Neuronal stem cell (in vitro differentiated cells): ENCODE measurements at regions not wholly inside any gene's neighbourhood (a gene's known extent, or its start where the extent isn't known, plus 50 kb on each side); places are given as distances from the start of the nearest gene placed in this dataset.
"Not testable (repeated sequence)": the region's sequence is repeated elsewhere in the genome, so short reads cannot be mapped to it uniquely, and the experiment has no call there.

Experiments
- DNase-seq: peaks from one replicate; pipeline ENCODE4 v3.0.0-alpha.2; 2013; ENCODE audit warnings: low spot score
- H2AFZ ChIP-seq: one replicate; pipeline ENCODE4 v1.6.1; 2013; ENCODE audit warnings: mild to moderate bottlenecking, low read length, inconsistent platforms
- H2AK5ac ChIP-seq: 2 replicates; pipeline ENCODE4 v1.6.1; 2013; ENCODE audit warnings: low read depth, mild to moderate bottlenecking, inconsistent platforms, low read length, moderate library complexity, mixed read lengths
- H2BK120ac ChIP-seq: 2 replicates; pipeline ENCODE4 v1.6.1; 2013; ENCODE audit warnings: low read depth, mild to moderate bottlenecking, inconsistent platforms, low read length, moderate library complexity, mixed read lengths
- H2BK12ac ChIP-seq: one replicate; pipeline ENCODE4 v1.6.1; 2013; ENCODE audit warnings: low read length, inconsistent platforms
- H2BK15ac ChIP-seq: 2 replicates; pipeline ENCODE4 v1.6.1; 2013; ENCODE audit warnings: mild to moderate bottlenecking, low read length, inconsistent platforms, mixed read lengths
- H2BK5ac ChIP-seq: one replicate; pipeline ENCODE4 v1.6.1; 2013; ENCODE audit warnings: inconsistent platforms, mild to moderate bottlenecking, low read length, moderate library complexity
- H3K14ac ChIP-seq: one replicate; pipeline ENCODE4 v1.6.1; 2013; ENCODE audit warnings: low read length, inconsistent platforms
- H3K18ac ChIP-seq: 2 replicates; pipeline ENCODE4 v1.6.1; 2013; ENCODE audit warnings: low read length, inconsistent platforms
- H3K23ac ChIP-seq: 2 replicates; pipeline ENCODE4 v1.6.1; 2013; ENCODE audit warnings: low read depth, mild to moderate bottlenecking, mixed read lengths, low read length, inconsistent platforms; ENCODE audit not compliant: poor library complexity
- H3K27ac ChIP-seq: replicated peaks from 3 replicates; pipeline ENCODE4 v1.5.1; 2013; ENCODE audit warnings: low read length, inconsistent platforms
- H3K27me3 ChIP-seq, 3 experiments: 2 replicates each; pipeline ENCODE4 v1.6.1; 2013; ENCODE audit warnings: low read length in 3 of 3, mild to moderate bottlenecking in 2 of 3, inconsistent platforms in 1 of 3, low read depth in 1 of 3, mixed read lengths in 1 of 3, moderate library complexity in 1 of 3; ENCODE audit not compliant: control insufficient read depth in 3 of 3, insufficient read depth in 3 of 3
- H3K36me3 ChIP-seq, 2 donors: replicated peaks in 1 of 2; 2 replicates each; pipeline ENCODE4 v1.6.1; 2013; ENCODE audit warnings: low read length in 2 of 2; ENCODE audit not compliant: control insufficient read depth in 2 of 2, insufficient read depth in 2 of 2
- H3K4ac ChIP-seq: 2 replicates; pipeline ENCODE4 v1.6.1; 2013; ENCODE audit warnings: inconsistent platforms, mild to moderate bottlenecking, low read length, moderate library complexity
- H3K4me1 ChIP-seq, 2 donors: 1 replicate in 1 of 2; 2 replicates in 1 of 2; pipeline ENCODE4 v1.6.1; 2013; ENCODE audit warnings: low read length in 2 of 2, low read depth in 1 of 2; ENCODE audit not compliant: control insufficient read depth in 2 of 2, insufficient read depth in 1 of 2
- H3K4me2 ChIP-seq: one replicate; pipeline ENCODE4 v1.6.1; 2013; ENCODE audit warnings: mild to moderate bottlenecking, low read length, inconsistent platforms; ENCODE audit not compliant: insufficient read depth, poor library complexity, severe bottlenecking
- H3K4me3 ChIP-seq, 2 donors: 2 replicates each; pipeline ENCODE4 v1.5.1; 2013; ENCODE audit warnings: low read length in 2 of 2, mild to moderate bottlenecking in 2 of 2, inconsistent platforms in 1 of 2, moderate library complexity in 1 of 2
- H3K79me1 ChIP-seq: one replicate; pipeline ENCODE4 v1.6.1; 2013; ENCODE audit warnings: low read depth, mild to moderate bottlenecking, inconsistent platforms, low read length, moderate library complexity
- H3K9ac ChIP-seq: one replicate; pipeline ENCODE4 v1.6.1; 2013; ENCODE audit warnings: mild to moderate bottlenecking, low read depth, low read length, inconsistent platforms; ENCODE audit not compliant: poor library complexity
- H3K9me3 ChIP-seq, 2 donors: replicated peaks in 1 of 2; 2 replicates each; pipeline versions ENCODE3 to v1.6.1; 2013; ENCODE audit warnings: low read length in 2 of 2, mild to moderate bottlenecking in 2 of 2, inconsistent platforms in 1 of 2, low read depth in 1 of 2, mixed read lengths in 1 of 2, moderate library complexity in 1 of 2; ENCODE audit not compliant: control insufficient read depth in 2 of 2, insufficient read depth in 1 of 2
- H4K8ac ChIP-seq: one replicate; pipeline ENCODE4 v1.6.1; 2013; ENCODE audit warnings: low read depth, mild to moderate bottlenecking, inconsistent platforms, low read length, moderate library complexity
- H4K91ac ChIP-seq: one replicate; pipeline ENCODE4 v1.6.1; 2013; ENCODE audit warnings: low read length, low read depth, mild to moderate bottlenecking, inconsistent platforms; ENCODE audit not compliant: poor library complexity
- WGBS, 2 donors: extraction: QIAGEN DNeasy Blood & Tissue Kit; methylation state at CpG; one replicate each; pipeline ENCODE4 v1.1.7; 2013; ENCODE audit warnings: missing lambda C conversion rate in 2 of 2, mixed read lengths in 1 of 2; ENCODE audit not compliant: insufficient read length in 2 of 2, insufficient replicate concordance in 1 of 2; ENCODE audit errors: extremely low coverage in 2 of 2; 5-methylcytosine and 5-hydroxymethylcytosine counted together

GRCh38 chr7:125915381-125915948 lies 985.8 kb upstream of the POT1 start:
- H3K79me1 ChIP-seq, H2BK12ac ChIP-seq, H4K8ac ChIP-seq, H3K9me3 ChIP-seq, H3K18ac ChIP-seq, H3K9ac ChIP-seq, H3K36me3 ChIP-seq, H3K4me1 ChIP-seq, H3K27me3 ChIP-seq, H3K27ac ChIP-seq, H3K4me3 ChIP-seq, H2BK15ac ChIP-seq, H3K23ac ChIP-seq, H3K14ac ChIP-seq, DNase-seq, H2BK5ac ChIP-seq, H2BK120ac ChIP-seq, H2AFZ ChIP-seq, H3K4me2 ChIP-seq, H4K91ac ChIP-seq, H2AK5ac ChIP-seq, H3K4ac ChIP-seq: not testable (repeated sequence)
- no CpG with 5 or more reads among the region's 4 CpGs for whole genome bisulfite sequencing, 2 donors

GRCh38 chr7:125908711-125909110 lies 979.1 kb upstream of the POT1 start:
- no peaks in the 10 kb centered on the region for H3K79me1 ChIP-seq
- H2BK12ac ChIP-seq, result no peak overlapping the region
- H4K91ac ChIP-seq, result no peak overlapping the region
- no peak overlapping the region for H3K4me3 ChIP-seq
- no peak overlapping the region for H2BK120ac ChIP-seq
- no peaks in the 10 kb centered on the region for H3K4me1 ChIP-seq
- H3K9ac ChIP-seq, result no peak overlapping the region
- DNase-seq, result no peak
- no peaks in the 10 kb centered on the region for H3K27me3 ChIP-seq
- no peaks in the 10 kb centered on the region for H3K36me3 ChIP-seq
- no peak overlapping the region for H3K4ac ChIP-seq
- H2AK5ac ChIP-seq, result no peak overlapping the region
- H2BK15ac ChIP-seq, result no peak overlapping the region
- H3K9me3 ChIP-seq, result no peaks in the 10 kb centered on the region
- no peak overlapping the region for H4K8ac ChIP-seq
- no peak overlapping the region for H2AFZ ChIP-seq
- WGBS, 2 donors, result no CpG with 5 or more reads among the region's 2 CpGs
- H3K14ac ChIP-seq, result no peak overlapping the region
- H3K4me2 ChIP-seq, result no peak overlapping the region
- H3K27ac ChIP-seq, result no peak overlapping the region
- no peak overlapping the region for H3K23ac ChIP-seq
- no peak overlapping the region for H2BK5ac ChIP-seq
- H3K18ac ChIP-seq, result no peak overlapping the region

- no peak overlapping the region for H3K4ac ChIP-seq
- no peak overlapping the region for H2BK12ac ChIP-seq
- no peak overlapping the region for H3K9ac ChIP-seq
- H3K27ac ChIP-seq, result no peak overlapping the region
- no CpG with 5 or more reads among the region's 1 CpG for WGBS, 2 donors
- no peak for DNase-seq
- no peak overlapping the region for H3K18ac ChIP-seq
- H3K23ac ChIP-seq, result no peak overlapping the region
- no peak overlapping the region for H3K14ac ChIP-seq
- no peak overlapping the region for H2AFZ ChIP-seq
- H3K4me1 ChIP-seq, result no peaks in the 10 kb centered on the region
- no peak overlapping the region for H2BK15ac ChIP-seq
- no peak overlapping the region for H3K4me3 ChIP-seq
- H4K91ac ChIP-seq, result no peak overlapping the region
- no peaks in the 10 kb centered on the region for H3K27me3 ChIP-seq
- no peak overlapping the region for H4K8ac ChIP-seq
- no peak overlapping the region for H2AK5ac ChIP-seq
- H3K4me2 ChIP-seq, result no peak overlapping the region
- H3K9me3 ChIP-seq, result no peaks in the 10 kb centered on the region
- no peak overlapping the region for H2BK5ac ChIP-seq
- H2BK120ac ChIP-seq, result no peak overlapping the region
- H3K36me3 ChIP-seq, result no peaks in the 10 kb centered on the region
- no peaks in the 10 kb centered on the region for H3K79me1 ChIP-seq
These were observed 970.0 kb upstream of the POT1 start for GRCh38 chr7:125899577-125899976.

- Histone ChIP-seq H2BK12ac (no peak overlapping the region), H3K23ac (no peak overlapping the region), H3K18ac (no peak overlapping the region), H4K8ac (no peak overlapping the region), H3K27me3 (no peaks in the 10 kb centered on the region), H2AK5ac (no peak overlapping the region), H3K4me1 (no peaks in the 10 kb centered on the region), H2BK120ac (no peak overlapping the region), H3K4me2 (no peak overlapping the region), H3K9ac (no peak overlapping the region), H3K4ac (no peak overlapping the region), H3K4me3 (no peak overlapping the region), H3K9me3 (no peaks in the 10 kb centered on the region), H4K91ac (no peak overlapping the region), H3K14ac (no peak overlapping the region), H2BK5ac (no peak overlapping the region), H2AFZ (no peak overlapping the region), H3K79me1 (no peaks in the 10 kb centered on the region), H3K27ac (no peak overlapping the region), H2BK15ac (no peak overlapping the region), H3K36me3 (no peaks in the 10 kb centered on the region)
- WGBS, 2 donors, result no CpG with 5 or more reads among the region's 1 CpG
- no peak for DNase-seq
These were observed 962.8 kb upstream of the POT1 start for GRCh38 chr7:125892434-125892833.
